Peyer's patch (tissue), 4 donors: ENCODE measurements at regions not wholly inside any gene's neighbourhood (a gene's known extent, or its start where the extent isn't known, plus 50 kb on each side); places are given as distances from the start of the nearest gene placed in this dataset.
A peak's percentile ranks its signal among the peaks of the same experiment; 100 is the strongest.

Experiments
- DNase-seq, 3 donors: peaks; one replicate each; pipeline ENCODE4 v3.0.0-alpha.2; 2017 to 2019
- H3K27ac ChIP-seq, 4 donors: fragments of 200-600 bp; sonication (generic); one replicate each; pipeline ENCODE4 v1.5.1; 2016 to 2019
- H3K27me3 ChIP-seq, 2 donors: fragments of 200-600 bp; sonication (generic); one replicate each; pipeline ENCODE4 v1.5.1; 2019
- H3K36me3 ChIP-seq, 3 donors: fragments of 200-600 bp; sonication (generic); one replicate each; pipeline ENCODE4 v1.5.1; 2016 to 2019
- H3K4me1 ChIP-seq, 4 donors: fragments of 200-600 bp; sonication (generic); one replicate each; pipeline ENCODE4 v1.5.1; 2016 to 2019
- H3K4me3 ChIP-seq, 4 donors: fragments of 200-600 bp; sonication (generic); 1 replicate in 3 of 4; 2 replicates in 1 of 4; pipeline ENCODE4 v1.5.1; 2016 to 2019; ENCODE audit warnings: mild to moderate bottlenecking in 1 of 4
- H3K9me3 ChIP-seq, 4 donors: fragments of 200-600 bp; sonication (generic); one replicate each; pipeline ENCODE4 v1.5.1; 2016 to 2019; ENCODE audit warnings: mild to moderate bottlenecking in 1 of 4
- CTCF ChIP-seq, 6 experiments: fragments of 450-650 bp in 4 of 6; fragments of 200-600 bp in 2 of 6; sonication (generic) in 1 of 6; IDR thresholded peaks; one replicate each; pipeline ENCODE4 v1.5.1; 2017 to 2019; ENCODE audit warnings: antibody characterized with exemption in 6 of 6, mild to moderate bottlenecking in 3 of 6, moderate library complexity in 1 of 6
- POLR2A ChIP-seq, 2 donors: fragments of 450-650 bp; IDR thresholded peaks; one replicate each; pipeline ENCODE4 v1.5.1; 2017; ENCODE audit warnings: antibody characterized with exemption in 2 of 2, mild to moderate bottlenecking in 2 of 2, moderate library complexity in 2 of 2

GRCh38 chr6:73969971-73970970, 274.3 kb downstream of the CD109 start:
- no peak for DNase-seq
- TF ChIP-seq POLR2A (IDR thresholded peaks at IDR 0.05) (no peak), CTCF (IDR thresholded peaks at IDR 0.05) (peak in 2 of 6 experiments; percentile 25 to 34)
- no peak overlapping the region for H3K4me3 ChIP-seq
- no peak overlapping the region for H3K27ac ChIP-seq
- no peaks in the 10 kb centered on the region for H3K9me3 ChIP-seq
- no peaks in the 10 kb centered on the region for H3K36me3 ChIP-seq
- H3K4me1 ChIP-seq = no peaks in the 10 kb centered on the region
- no peaks in the 10 kb centered on the region for H3K27me3 ChIP-seq

- no peaks in the 10 kb centered on the region for H3K36me3 ChIP-seq
- no peak overlapping the region for H3K27ac ChIP-seq
- no peak for DNase-seq
- H3K4me1 ChIP-seq = no peaks in the 10 kb centered on the region
- TF ChIP-seq CTCF (IDR thresholded peaks at IDR 0.05) = no peak
- no peak for TF ChIP-seq POLR2A (IDR thresholded peaks at IDR 0.05)
- H3K4me3 ChIP-seq = no peak overlapping the region
- H3K27me3 ChIP-seq = no peaks in the 10 kb centered on the region
- H3K9me3 ChIP-seq = no peaks in the 10 kb centered on the region
Measured at GRCh38 chr6:73968221-73968757, 272.3 kb downstream of the CD109 start.

- Histone ChIP-seq H3K9me3 (no peaks in the 10 kb centered on the region), H3K36me3 (no peaks in the 10 kb centered on the region), H3K4me3 (no peak overlapping the region), H3K27ac (no peak overlapping the region), H3K27me3 (no peaks in the 10 kb centered on the region), H3K4me1 (no peaks in the 10 kb centered on the region)
- no peak for DNase-seq
- TF ChIP-seq POLR2A (IDR thresholded peaks at IDR 0.05) = no peak
- no peak for TF ChIP-seq CTCF (IDR thresholded peaks at IDR 0.05)
Measured at GRCh38 chr6:73965539-73966029, 269.6 kb downstream of the CD109 start.

- Histone ChIP-seq H3K27me3 (no peaks in the 10 kb centered on the region), H3K36me3 (no peaks in the 10 kb centered on the region), H3K9me3 (no peaks in the 10 kb centered on the region), H3K27ac (no peak overlapping the region), H3K4me3 (no peak overlapping the region), H3K4me1 (no peaks in the 10 kb centered on the region)
- TF ChIP-seq CTCF (IDR thresholded peaks at IDR 0.05) (no peak), POLR2A (IDR thresholded peaks at IDR 0.05) (no peak)
- no peak for DNase-seq
Measured at GRCh38 chr6:73964241-73964854, 268.3 kb downstream of the CD109 start.

- TF ChIP-seq POLR2A (IDR thresholded peaks at IDR 0.05) (no peak), CTCF (IDR thresholded peaks at IDR 0.05) (no peak)
- Histone ChIP-seq H3K9me3 (no peaks in the 10 kb centered on the region), H3K27me3 (no peaks in the 10 kb centered on the region), H3K4me3 (no peak overlapping the region), H3K36me3 (no peaks in the 10 kb centered on the region), H3K4me1 (no peaks in the 10 kb centered on the region), H3K27ac (no peak overlapping the region)
- DNase-seq = no peak
Measured at GRCh38 chr6:73962884-73963283, 266.9 kb downstream of the CD109 start.
